ENCODE measurements at regions not wholly inside any gene's neighbourhood (a gene's known extent, or its start where the extent isn't known, plus 50 kb on each side); places are given as distances from the start of the nearest gene placed in this dataset.

- TF ChIP-seq SIN3A (IDR thresholded peaks at IDR 0.05; ENCODE audit: borderline replicate concordance, insufficient read depth, low read length) = no peak
- no peak for TF ChIP-seq POLR2AphosphoS5 (IDR thresholded peaks at IDR 0.05; ENCODE audit: low read depth, low read length)
- no peak for TF ChIP-seq TAF1 (IDR thresholded peaks at IDR 0.05; ENCODE audit: borderline replicate concordance, insufficient read depth, low read length)
- TF ChIP-seq REST (IDR thresholded peaks at IDR 0.05; ENCODE audit: insufficient read depth in 1 of 2, low read depth in 2 of 2, low read length in 2 of 2) = no peak
These were observed 204.5 kb downstream of the TXNL1 start for GRCh38 chr18:56433919-56434318.

All from PFSK-1 (cell line).